NOMO-1 treated with dmso at 0.1 percent for 144 hours (cell line): ENCODE measurements at regions not wholly inside any gene's neighbourhood (a gene's known extent, or its start where the extent isn't known, plus 50 kb on each side); places are given as distances from the start of the nearest gene placed in this dataset.
"Not testable (repeated sequence)": the region's sequence is repeated elsewhere in the genome, so short reads cannot be mapped to it uniquely, and the experiment has no call there.

Experiments
- DNase-seq: peaks from one replicate; lab custom pipeline; 2025; ENCODE audit not compliant: unreplicated experiment; lab: John Stamatoyannopoulos, UW

DNA sequence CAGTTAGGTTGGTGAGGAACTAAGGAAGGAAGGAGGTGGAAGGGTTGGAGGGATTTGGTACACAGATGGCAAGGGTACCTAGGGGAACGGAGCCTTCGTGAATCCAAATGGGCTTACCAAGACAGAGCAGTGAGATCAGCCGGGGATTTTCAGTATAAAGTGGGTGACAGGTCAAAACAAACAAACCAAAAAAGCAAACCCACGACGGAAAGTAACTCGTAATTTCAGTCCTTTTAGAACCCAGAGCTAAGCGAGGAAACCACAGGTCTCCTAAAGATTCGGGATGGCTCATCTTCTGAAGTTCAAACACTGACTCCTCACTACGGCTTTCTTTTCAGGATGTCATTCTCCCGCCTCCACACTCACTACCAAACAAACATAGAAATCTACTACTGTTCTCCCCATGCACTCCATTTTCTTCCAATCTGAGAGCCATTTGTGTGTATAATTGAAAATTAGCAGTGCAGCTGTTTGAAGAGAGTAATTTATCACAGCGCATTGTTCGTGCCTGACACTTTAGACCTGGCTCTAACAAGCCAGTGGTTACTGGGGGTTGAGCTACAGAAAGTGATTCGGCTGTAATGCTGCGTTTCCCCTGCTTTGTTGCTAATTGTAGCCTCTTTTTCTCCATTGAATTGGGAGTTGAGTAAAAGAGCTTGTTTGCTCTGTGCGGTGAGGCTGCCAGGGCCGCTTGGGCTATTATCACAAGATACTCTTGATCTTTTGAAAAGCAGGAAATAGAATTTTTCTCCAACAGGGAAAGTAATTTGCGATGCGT is 64.7 kb upstream of the CCDC39 start:
- no peak for DNase-seq

DNA sequence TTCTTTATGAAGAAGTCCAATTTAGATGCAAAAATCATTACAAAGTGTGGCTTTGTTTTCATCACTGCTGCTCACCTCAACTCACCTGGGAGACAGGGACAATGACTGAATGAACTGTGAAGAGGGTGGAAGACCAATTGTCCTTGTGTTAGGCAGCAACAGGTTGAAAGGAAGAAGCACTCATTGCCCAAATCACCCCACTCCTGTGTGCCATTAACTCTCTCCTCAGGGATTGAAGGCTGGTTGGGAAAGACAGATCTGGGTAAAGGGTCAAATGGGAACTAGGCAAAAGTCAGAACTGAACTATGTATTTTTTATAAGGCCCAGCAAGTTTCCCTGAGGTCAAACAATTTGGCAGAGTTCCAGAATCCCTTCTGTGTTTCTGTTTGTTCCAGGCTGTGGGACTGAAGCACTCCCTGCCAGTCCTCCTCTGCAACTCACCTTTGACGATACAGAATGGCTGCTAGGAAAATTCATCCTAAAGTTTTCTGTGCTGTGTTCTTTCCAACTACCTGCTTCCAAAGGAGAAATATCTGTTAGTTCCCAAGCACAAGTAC is 68.6 kb upstream of the CCDC39 start:
- DNase-seq: no peak

DNA sequence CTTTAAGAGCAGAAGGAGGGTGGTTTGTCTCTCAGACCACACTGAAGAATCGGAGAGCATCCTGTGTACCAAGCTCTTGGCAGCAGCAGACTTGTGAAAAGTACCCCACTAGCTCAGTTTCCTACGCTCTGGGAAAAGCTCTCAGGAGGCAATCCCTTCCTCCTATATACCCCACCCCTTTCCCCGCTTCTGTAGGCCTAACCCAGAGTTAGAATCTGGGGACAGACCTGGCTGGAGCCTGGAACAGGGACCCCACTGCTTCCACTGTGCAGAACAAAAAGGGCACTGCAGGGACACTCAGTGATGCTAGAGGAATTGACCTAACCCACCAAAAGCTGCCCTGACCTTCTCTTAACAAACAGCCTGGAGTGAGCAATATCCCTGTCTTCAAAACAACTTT is 70.0 kb upstream of the CCDC39 start:
- DNase-seq: no peak

DNA sequence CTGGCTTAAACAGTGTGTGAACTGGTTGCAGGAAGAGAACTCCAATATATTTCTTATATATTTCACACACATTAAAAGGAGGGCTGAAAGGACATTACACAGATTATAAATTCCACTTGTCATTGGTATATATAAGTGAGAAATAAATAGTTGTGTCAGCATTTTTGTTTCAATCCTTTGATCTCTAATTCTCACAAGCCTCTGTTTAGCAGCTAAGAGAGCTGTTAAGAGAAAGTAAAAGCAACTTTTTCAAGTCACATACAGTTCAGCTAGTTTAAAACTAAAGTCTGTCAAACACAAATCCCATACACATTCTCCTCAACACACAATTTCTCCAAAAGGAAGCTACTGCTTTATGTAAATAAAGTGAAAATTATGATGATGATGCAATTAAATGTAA is 70.5 kb upstream of the CCDC39 start:
- DNase-seq: no peak

- DNase-seq: no peak
Observed at GRCh38 chr3:180755556-180755955, 76.3 kb upstream of the CCDC39 start.

DNA sequence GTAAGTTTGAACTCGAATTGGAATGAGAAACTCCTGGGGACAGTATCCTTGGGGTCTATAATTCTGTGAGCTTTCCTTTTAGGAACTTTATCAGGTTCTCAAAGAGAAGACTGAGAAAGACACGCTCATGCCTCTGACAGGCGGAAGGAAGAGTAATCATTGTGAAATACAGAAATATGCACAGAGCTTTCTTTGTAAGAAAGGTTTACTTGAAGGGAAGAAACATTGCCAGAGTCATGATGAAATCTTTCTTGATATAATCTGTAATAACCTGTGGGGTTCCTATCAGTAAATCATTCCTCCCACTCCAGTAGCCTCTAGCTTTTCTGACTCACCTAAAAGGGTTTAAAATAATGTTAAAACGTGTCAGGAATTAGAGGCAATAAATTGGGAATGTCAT is 83.6 kb upstream of the CCDC39 start:
- peak; percentile 15 for DNase-seq

GRCh38 chr3:180764481-180764880 is 85.2 kb upstream of the CCDC39 start:
- no peak for DNase-seq

DNA sequence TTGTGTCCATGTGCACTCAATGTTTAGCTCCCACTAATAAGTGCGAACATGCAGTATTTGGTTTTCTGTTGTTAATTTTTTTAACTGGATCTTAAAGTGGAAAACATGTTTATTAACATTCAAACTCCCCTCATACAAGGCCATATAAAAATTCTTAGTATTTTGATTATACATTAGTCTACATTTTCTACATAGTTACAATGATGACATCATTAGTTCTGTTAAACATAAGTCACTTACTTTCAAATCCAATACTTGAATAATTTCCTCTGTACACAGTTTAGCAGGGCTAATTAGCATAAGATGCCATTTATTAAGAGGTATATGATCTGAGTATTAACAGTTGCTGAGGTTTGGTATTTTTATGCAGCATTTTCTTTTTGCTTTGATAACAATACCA is 91.3 kb upstream of the CCDC39 start:
- no peak for DNase-seq

GRCh38 chr3:180776433-180776832 is 97.1 kb upstream of the CCDC39 start:
- DNase-seq: no peak

DNA sequence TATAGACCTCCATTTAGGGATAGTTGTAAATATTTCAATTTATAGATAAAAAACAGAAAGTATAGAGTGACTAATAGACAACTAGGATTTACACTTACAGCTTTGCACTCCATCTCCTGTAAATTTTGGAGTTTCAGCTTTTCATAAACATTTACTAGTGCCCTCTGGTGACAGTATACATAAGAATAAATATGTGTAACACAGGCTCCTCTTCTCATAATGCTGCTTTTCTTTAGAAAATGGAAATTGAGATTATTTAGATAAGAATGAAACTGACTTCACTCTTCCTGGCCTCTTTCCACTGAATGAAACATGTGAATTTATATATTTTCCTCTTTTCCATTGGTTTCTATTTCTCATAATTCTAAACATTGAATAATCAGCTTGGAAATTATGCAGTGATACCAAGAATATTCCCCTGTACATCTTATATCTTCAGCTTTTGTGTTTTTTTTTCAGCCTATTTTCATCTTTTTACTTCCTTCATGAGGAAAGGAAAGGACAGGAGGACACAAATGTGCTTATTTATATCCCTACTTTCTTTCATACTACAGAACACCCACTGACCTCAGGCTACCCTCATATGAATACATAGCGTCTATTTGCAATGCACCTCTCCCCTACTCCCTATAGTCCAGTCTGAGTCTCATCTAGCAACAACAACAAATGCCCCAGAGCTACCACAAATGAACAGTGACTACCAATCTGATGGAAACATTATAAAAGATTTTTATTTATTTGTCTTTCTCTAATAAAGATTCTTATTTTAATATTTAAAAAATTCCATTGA is 103.1 kb upstream of the CCDC39 start:
- DNase-seq: no peak

DNA sequence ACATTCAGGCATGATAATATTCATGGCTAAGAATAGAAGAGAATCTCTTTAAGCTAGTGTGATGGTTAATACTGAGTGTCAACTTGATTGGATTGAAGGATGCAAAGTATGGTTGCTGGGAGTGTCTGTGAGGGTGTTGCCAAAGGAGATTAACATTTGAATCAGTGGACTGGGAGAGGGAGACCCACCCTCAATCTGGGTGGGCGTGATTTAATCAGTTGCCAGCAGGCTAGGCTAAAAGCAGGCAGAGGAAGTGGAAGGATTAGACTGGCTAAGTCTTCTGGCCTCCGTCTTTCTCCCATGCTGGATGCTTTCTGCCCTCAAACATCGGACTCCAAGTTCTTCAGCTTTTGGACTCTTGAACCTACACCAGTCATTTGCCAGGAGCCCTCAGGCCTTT is 106.9 kb upstream of the CCDC39 start:
- not testable (repeated sequence) for DNase-seq

GRCh38 chr3:180789774-180790173 is 110.5 kb upstream of the CCDC39 start:
- no peak for DNase-seq

GRCh38 chr3:180798197-180798596 is 114.3 kb upstream of the FXR1 start:
- no peak for DNase-seq

DNA sequence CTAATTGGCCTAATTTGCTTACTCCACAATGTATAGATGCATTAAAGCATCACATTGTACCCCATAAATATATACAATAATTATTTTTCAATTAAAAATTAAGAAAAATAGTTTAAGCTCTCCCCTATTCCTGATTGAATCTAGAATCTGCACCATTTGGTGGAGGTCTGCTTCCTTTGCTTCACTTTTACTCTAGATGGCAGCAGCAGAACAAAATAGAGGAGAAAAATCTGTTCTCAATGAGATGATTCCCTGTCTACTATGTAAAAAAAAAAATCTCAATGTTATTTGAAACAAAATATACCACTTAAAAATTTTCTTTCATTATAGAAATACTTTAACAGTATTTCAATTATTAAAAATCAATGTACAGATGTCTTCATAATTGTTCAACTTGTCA is 109.6 kb upstream of the FXR1 start:
- DNase-seq: no peak

GRCh38 chr3:180804916-180805315 is 107.6 kb upstream of the FXR1 start:
- no peak for DNase-seq

GRCh38 chr3:180808823-180809575 is 103.5 kb upstream of the FXR1 start:
- no peak for DNase-seq

- DNase-seq: no peak
Observed at GRCh38 chr3:180820400-180820799, 92.1 kb upstream of the FXR1 start.

DNA sequence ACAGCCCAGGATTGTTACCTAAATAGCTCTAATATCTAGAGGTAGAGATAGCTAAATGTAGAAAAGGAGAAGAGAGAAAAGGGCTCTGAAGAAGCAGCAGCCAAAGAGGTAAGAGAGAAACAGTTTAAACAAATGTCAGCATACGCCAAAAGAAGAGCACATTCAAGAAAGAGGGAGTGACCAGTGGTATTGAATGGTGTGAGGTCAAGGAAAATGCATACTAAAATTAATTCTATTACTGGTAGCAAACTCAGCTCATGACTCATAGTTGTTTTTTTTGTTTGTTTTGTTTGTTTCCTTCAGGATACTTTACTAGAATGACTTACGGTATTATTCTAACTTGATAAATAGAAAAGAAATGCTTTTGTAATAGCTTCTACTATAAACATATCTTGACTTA is 86.5 kb upstream of the FXR1 start:
- DNase-seq: no peak

GRCh38 chr3:180827171-180827570 is 85.3 kb upstream of the FXR1 start:
- DNase-seq: no peak

GRCh38 chr3:180828001-180828720 is 84.3 kb upstream of the FXR1 start:
- no peak for DNase-seq
